ENCODE measurements at regions not wholly inside any gene's neighbourhood (a gene's known extent, or its start where the extent isn't known, plus 50 kb on each side); places are given as distances from the start of the nearest gene placed in this dataset.
A peak's percentile ranks its signal among the peaks of the same experiment; 100 is the strongest.

- 72% methylated on average over 2 of the region's 2 CpGs for WGBS (ENCODE audit: insufficient coverage)
- no peak for DNase-seq (ENCODE audit: low read depth in 4 of 6, low spot score in 6 of 6)
- H3K36me3 ChIP-seq (ENCODE audit: control insufficient read depth, insufficient read depth, low read length) = no peaks in the 10 kb centered on the region
- H3K4me3 ChIP-seq (ENCODE audit: low read depth, low read length) = no peak overlapping the region
- H3K4me1 ChIP-seq (ENCODE audit: control insufficient read depth, insufficient read depth, low read length) = no peaks in the 10 kb centered on the region
- H3K9me3 ChIP-seq (ENCODE audit: control insufficient read depth, insufficient read depth, low read length) = no peaks in the 10 kb centered on the region
- H3K27me3 ChIP-seq (ENCODE audit: control insufficient read depth, insufficient read depth, low read length) = no peaks in the 10 kb centered on the region
- no peak overlapping the region for H3K27ac ChIP-seq (ENCODE audit: low read depth, low read length)
Observed at GRCh38 chr12:118651487-118651886, 275.1 kb downstream of the SUDS3 start.

DNA sequence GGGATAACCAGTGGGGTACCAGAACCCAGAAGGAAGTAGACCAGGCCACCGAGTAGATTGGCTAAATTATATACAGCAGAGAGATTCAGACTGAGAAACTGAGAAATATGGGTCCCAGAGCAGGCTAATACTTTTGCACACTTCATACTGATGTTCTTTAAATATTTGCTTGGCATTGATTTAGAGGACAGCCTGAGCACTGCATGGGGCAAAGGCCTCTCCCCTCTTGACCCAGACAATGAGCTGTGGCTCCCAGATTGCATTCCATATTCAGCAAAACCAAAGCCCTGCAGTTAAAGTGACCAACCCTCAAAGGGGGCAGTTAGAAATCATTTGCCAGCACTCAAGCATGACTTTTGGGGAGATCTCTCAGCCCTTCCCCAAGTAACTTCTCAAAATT lies 279.2 kb downstream of the SUDS3 start:
- Histone ChIP-seq H3K9me3 (ENCODE audit: control insufficient read depth, insufficient read depth, low read length) (no peaks in the 10 kb centered on the region), H3K27ac (ENCODE audit: low read depth, low read length) (no peak overlapping the region), H3K36me3 (ENCODE audit: control insufficient read depth, insufficient read depth, low read length) (no peaks in the 10 kb centered on the region), H3K4me1 (ENCODE audit: control insufficient read depth, insufficient read depth, low read length) (no peaks in the 10 kb centered on the region), H3K4me3 (ENCODE audit: low read depth, low read length) (no peak overlapping the region), H3K27me3 (ENCODE audit: control insufficient read depth, insufficient read depth, low read length) (no peaks in the 10 kb centered on the region)
- no peak for DNase-seq (ENCODE audit: low read depth in 4 of 6, low spot score in 6 of 6)
- WGBS (ENCODE audit: insufficient coverage) = no CpG with 5 or more reads among the region's 1 CpG

DNA sequence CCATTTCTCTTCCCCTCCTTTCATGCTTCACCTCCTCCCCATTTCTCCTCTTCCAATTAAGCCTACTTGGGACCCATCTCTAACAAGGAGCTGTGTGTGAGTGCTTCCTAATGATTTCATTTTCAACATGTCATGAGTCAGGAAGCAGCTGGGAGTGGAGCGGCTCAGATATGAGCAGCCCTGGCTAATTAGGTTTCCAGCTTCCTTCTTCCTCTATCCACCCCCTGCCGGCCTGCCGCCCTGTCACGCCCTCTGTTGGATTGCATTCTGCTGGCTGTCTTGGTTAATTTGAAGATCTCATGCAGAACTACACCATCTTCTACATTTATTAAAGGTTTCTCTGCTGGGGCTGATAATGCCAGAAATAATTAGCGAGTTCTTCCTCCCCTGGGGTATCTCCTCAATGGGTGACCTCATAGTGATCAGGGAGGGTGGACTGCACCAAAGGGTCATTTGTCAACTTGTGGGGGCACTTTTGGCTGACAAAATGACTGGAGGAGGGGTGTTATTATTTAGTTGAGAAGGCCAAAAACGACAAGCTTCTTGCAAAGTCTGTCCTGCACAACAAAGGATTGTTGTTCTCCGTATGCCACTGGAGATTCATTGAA lies 300.9 kb upstream of the SRRM4 start:
- H3K4me1 ChIP-seq (ENCODE audit: control insufficient read depth, insufficient read depth, low read length) = no peaks in the 10 kb centered on the region
- no peak overlapping the region for H3K27ac ChIP-seq (ENCODE audit: low read depth, low read length)
- no peak overlapping the region for H3K4me3 ChIP-seq (ENCODE audit: low read depth, low read length)
- H3K9me3 ChIP-seq (ENCODE audit: control insufficient read depth, insufficient read depth, low read length) = no peaks in the 10 kb centered on the region
- no peaks in the 10 kb centered on the region for H3K36me3 ChIP-seq (ENCODE audit: control insufficient read depth, insufficient read depth, low read length)
- peak in 2 of 6 donors; percentile 21 to 82 for DNase-seq (ENCODE audit: low read depth in 4 of 6, low spot score in 6 of 6)
- WGBS (ENCODE audit: insufficient coverage) = 17% methylated on average over 2 of the region's 7 CpGs
- H3K27me3 ChIP-seq (ENCODE audit: control insufficient read depth, insufficient read depth, low read length) = no peaks in the 10 kb centered on the region

DNA sequence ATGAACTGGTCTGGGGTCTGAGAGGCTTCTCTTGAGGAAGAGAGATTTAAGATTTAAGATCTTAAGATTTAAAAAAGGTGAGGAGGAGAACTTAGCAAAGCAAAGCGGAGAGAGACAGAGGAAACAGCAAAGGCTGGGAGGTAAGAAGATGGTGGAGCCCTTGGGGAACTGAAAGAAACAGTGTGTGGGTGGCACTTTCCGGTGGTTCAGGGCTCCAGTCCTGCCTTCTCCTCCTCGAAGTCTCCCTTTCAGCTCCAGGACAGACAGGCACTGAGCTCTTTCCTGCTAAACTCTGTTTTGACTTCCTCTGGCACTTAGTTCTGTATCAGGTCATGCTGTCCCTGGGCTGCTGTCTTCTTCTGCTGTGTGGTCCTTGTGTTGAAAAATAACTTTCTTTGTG lies 298.7 kb upstream of the SRRM4 start:
- DNase-seq (ENCODE audit: low read depth in 4 of 6, low spot score in 6 of 6) = no peak
- H3K27me3 ChIP-seq (ENCODE audit: control insufficient read depth, insufficient read depth, low read length) = no peaks in the 10 kb centered on the region
- H3K36me3 ChIP-seq (ENCODE audit: control insufficient read depth, insufficient read depth, low read length) = no peaks in the 10 kb centered on the region
- WGBS (ENCODE audit: insufficient coverage) = 77% methylated on average over 3 of the region's 3 CpGs
- H3K27ac ChIP-seq (ENCODE audit: low read depth, low read length) = no peak overlapping the region
- H3K4me1 ChIP-seq (ENCODE audit: control insufficient read depth, insufficient read depth, low read length) = no peaks in the 10 kb centered on the region
- H3K4me3 ChIP-seq (ENCODE audit: low read depth, low read length) = no peak overlapping the region
- no peaks in the 10 kb centered on the region for H3K9me3 ChIP-seq (ENCODE audit: control insufficient read depth, insufficient read depth, low read length)

DNA sequence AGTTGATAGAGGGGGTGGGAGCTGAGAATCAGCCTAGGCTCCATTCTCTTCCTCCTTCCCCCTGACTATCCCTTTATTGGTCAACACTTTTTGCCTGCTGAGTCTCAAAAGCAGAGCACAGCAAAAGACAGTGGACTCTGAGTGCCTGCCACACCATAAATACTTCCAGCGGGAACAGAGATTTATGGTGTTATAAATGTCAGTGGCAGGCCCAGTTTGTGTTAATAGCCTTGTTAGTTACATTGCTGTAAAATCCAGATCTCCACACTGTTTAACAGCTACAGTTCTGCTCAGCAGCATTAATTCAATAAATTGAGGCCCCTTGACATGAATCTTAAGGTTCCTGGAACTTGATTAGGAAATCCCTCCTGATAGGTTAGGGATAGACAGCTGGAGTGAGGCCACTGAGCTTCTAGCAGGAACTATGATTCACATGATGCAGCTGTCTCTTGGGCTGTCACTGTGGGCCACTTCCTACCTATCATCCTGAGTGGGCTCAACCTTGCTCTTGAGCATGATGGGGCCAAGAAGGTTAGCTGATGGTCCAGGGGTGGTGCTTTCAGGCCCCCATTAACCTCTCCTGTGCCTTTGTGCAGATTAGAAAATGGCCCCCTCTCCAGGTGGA lies 295.2 kb upstream of the SRRM4 start:
- WGBS (ENCODE audit: insufficient coverage) = no CpG with 5 or more reads among the region's 1 CpG
- DNase-seq (ENCODE audit: low read depth in 4 of 6, low spot score in 6 of 6) = peak in 1 of 6 donors; percentile 66
- Histone ChIP-seq H3K27ac (ENCODE audit: low read depth, low read length) (no peak overlapping the region), H3K27me3 (ENCODE audit: control insufficient read depth, insufficient read depth, low read length) (no peaks in the 10 kb centered on the region), H3K9me3 (ENCODE audit: control insufficient read depth, insufficient read depth, low read length) (no peaks in the 10 kb centered on the region), H3K36me3 (ENCODE audit: control insufficient read depth, insufficient read depth, low read length) (no peaks in the 10 kb centered on the region), H3K4me3 (ENCODE audit: low read depth, low read length) (no peak overlapping the region), H3K4me1 (ENCODE audit: control insufficient read depth, insufficient read depth, low read length) (no peaks in the 10 kb centered on the region)

GRCh38 chr12:118689793-118690192 lies 291.5 kb upstream of the SRRM4 start:
- 60% methylated on average over 1 of the region's 3 CpGs for WGBS (ENCODE audit: insufficient coverage)
- no peaks in the 10 kb centered on the region for H3K36me3 ChIP-seq (ENCODE audit: control insufficient read depth, insufficient read depth, low read length)
- H3K27me3 ChIP-seq (ENCODE audit: control insufficient read depth, insufficient read depth, low read length) = no peaks in the 10 kb centered on the region
- DNase-seq (ENCODE audit: low read depth in 4 of 6, low spot score in 6 of 6) = no peak
- no peak overlapping the region for H3K27ac ChIP-seq (ENCODE audit: low read depth, low read length)
- H3K4me3 ChIP-seq (ENCODE audit: low read depth, low read length) = no peak overlapping the region
- H3K4me1 ChIP-seq (ENCODE audit: control insufficient read depth, insufficient read depth, low read length) = no peaks in the 10 kb centered on the region
- H3K9me3 ChIP-seq (ENCODE audit: control insufficient read depth, insufficient read depth, low read length) = no peaks in the 10 kb centered on the region

GRCh38 chr12:118690506-118690905 lies 290.8 kb upstream of the SRRM4 start:
- no peaks in the 10 kb centered on the region for H3K36me3 ChIP-seq (ENCODE audit: control insufficient read depth, insufficient read depth, low read length)
- peak in 1 of 6 donors; percentile 30 for DNase-seq (ENCODE audit: low read depth in 4 of 6, low spot score in 6 of 6)
- H3K9me3 ChIP-seq (ENCODE audit: control insufficient read depth, insufficient read depth, low read length) = no peaks in the 10 kb centered on the region
- no peak overlapping the region for H3K4me3 ChIP-seq (ENCODE audit: low read depth, low read length)
- WGBS (ENCODE audit: insufficient coverage) = no CpG with 5 or more reads among the region's 3 CpGs
- H3K27ac ChIP-seq (ENCODE audit: low read depth, low read length) = no peak overlapping the region
- H3K4me1 ChIP-seq (ENCODE audit: control insufficient read depth, insufficient read depth, low read length) = no peaks in the 10 kb centered on the region
- H3K27me3 ChIP-seq (ENCODE audit: control insufficient read depth, insufficient read depth, low read length) = no peaks in the 10 kb centered on the region

GRCh38 chr12:118694128-118694775 lies 287.1 kb upstream of the SRRM4 start:
- Histone ChIP-seq H3K4me1 (ENCODE audit: control insufficient read depth, insufficient read depth, low read length) (no peaks in the 10 kb centered on the region), H3K27me3 (ENCODE audit: control insufficient read depth, insufficient read depth, low read length) (no peaks in the 10 kb centered on the region), H3K4me3 (ENCODE audit: low read depth, low read length) (no peak overlapping the region), H3K36me3 (ENCODE audit: control insufficient read depth, insufficient read depth, low read length) (no peaks in the 10 kb centered on the region), H3K27ac (ENCODE audit: low read depth, low read length) (no peak overlapping the region), H3K9me3 (ENCODE audit: control insufficient read depth, insufficient read depth, low read length) (no peaks in the 10 kb centered on the region)
- WGBS (ENCODE audit: insufficient coverage) = 81% methylated on average over 11 of the region's 11 CpGs
- DNase-seq (ENCODE audit: low read depth in 4 of 6, low spot score in 6 of 6) = no peak

GRCh38 chr12:118704527-118705241 lies 276.7 kb upstream of the SRRM4 start:
- Histone ChIP-seq H3K27ac (ENCODE audit: low read depth, low read length) (no peak overlapping the region), H3K27me3 (ENCODE audit: control insufficient read depth, insufficient read depth, low read length) (no peaks in the 10 kb centered on the region), H3K4me3 (ENCODE audit: low read depth, low read length) (no peak overlapping the region), H3K36me3 (ENCODE audit: control insufficient read depth, insufficient read depth, low read length) (no peaks in the 10 kb centered on the region), H3K4me1 (ENCODE audit: control insufficient read depth, insufficient read depth, low read length) (no peaks in the 10 kb centered on the region), H3K9me3 (ENCODE audit: control insufficient read depth, insufficient read depth, low read length) (no peaks in the 10 kb centered on the region)
- WGBS (ENCODE audit: insufficient coverage) = 88% methylated on average over 1 of the region's 5 CpGs
- DNase-seq (ENCODE audit: low read depth in 4 of 6, low spot score in 6 of 6) = peak in 1 of 6 donors; percentile 28

Data from spinal cord (tissue), 9 donors.